HG03060 (cell line): ENCODE measurements at regions not wholly inside any gene's neighbourhood (a gene's known extent, or its start where the extent isn't known, plus 50 kb on each side); places are given as distances from the start of the nearest gene placed in this dataset.

Experiments
- ATAC-seq: cut with Tn5 transposase; IDR thresholded peaks from one replicate; pipeline ENCODE4 v1.9.1; 2021; ENCODE audit warnings: low read depth, moderate number of reproducible peaks; ENCODE audit not compliant: unreplicated experiment

- ATAC-seq: no peak
Observed at GRCh38 chr7:12119620-12120303, 91.3 kb upstream of the TMEM106B start.

GRCh38 chr7:12120632-12121031 is 90.5 kb upstream of the TMEM106B start:
- no peak for ATAC-seq

GRCh38 chr7:12123172-12123571 is 87.9 kb upstream of the TMEM106B start:
- ATAC-seq: no peak

GRCh38 chr7:12124028-12124427 is 87.1 kb upstream of the TMEM106B start:
- no peak for ATAC-seq

GRCh38 chr7:12127455-12127854 is 83.6 kb upstream of the TMEM106B start:
- ATAC-seq: no peak

- ATAC-seq: no peak
Observed at GRCh38 chr7:12130609-12131008, 80.5 kb upstream of the TMEM106B start.

- ATAC-seq: no peak
Observed at GRCh38 chr7:12131122-12131521, 80.0 kb upstream of the TMEM106B start.

- ATAC-seq: no peak
Observed at GRCh38 chr7:12133865-12134264, 77.2 kb upstream of the TMEM106B start.

- no peak for ATAC-seq
Observed at GRCh38 chr7:12136523-12136922, 74.6 kb upstream of the TMEM106B start.

- no peak for ATAC-seq
Observed at GRCh38 chr7:12137283-12137682, 73.8 kb upstream of the TMEM106B start.

- no peak for ATAC-seq
Observed at GRCh38 chr7:12138421-12138820, 72.7 kb upstream of the TMEM106B start.

GRCh38 chr7:12139416-12139815 is 71.7 kb upstream of the TMEM106B start:
- ATAC-seq: no peak

- ATAC-seq: no peak
Observed at GRCh38 chr7:12146813-12147212, 64.3 kb upstream of the TMEM106B start.

- ATAC-seq: no peak
Observed at GRCh38 chr7:12152196-12152918, 58.7 kb upstream of the TMEM106B start.

- no peak for ATAC-seq
Observed at GRCh38 chr7:12154119-12154518, 57.0 kb upstream of the TMEM106B start.

- ATAC-seq: no peak
Observed at GRCh38 chr7:12157517-12157916, 53.6 kb upstream of the TMEM106B start.

- no peak for ATAC-seq
Observed at GRCh38 chr7:12158334-12159060, 52.6 kb upstream of the TMEM106B start.

GRCh38 chr7:12161146-12161545 is 49.9 kb upstream of the TMEM106B start:
- ATAC-seq: no peak
